HepG2 (cell line): ENCODE measurements at regions not wholly inside any gene's neighbourhood (a gene's known extent, or its start where the extent isn't known, plus 50 kb on each side); places are given as distances from the start of the nearest gene placed in this dataset.

Experiments used
- KLF9 ChIP-seq: IDR thresholded peaks from 2 replicates; pipeline ENCODE4 v1.6.1; 2016; ENCODE audit warnings: low read depth
- MAFF ChIP-seq: IDR thresholded peaks from 2 replicates; pipeline ENCODE4 v1.6.1; 2011; ENCODE audit warnings: low read depth, low read length, improper control_type of control experiment
- RFX1 ChIP-seq: fragments of 450-650 bp; IDR thresholded peaks from 2 replicates; pipeline ENCODE4 v1.6.1; 2017
- RXRA ChIP-seq: sonication (generic); formaldehyde crosslinking; IDR thresholded peaks from 2 replicates; pipeline ENCODE4 v1.5.1; 2020; ENCODE audit warnings: missing genetic modification reagents
- SP1 ChIP-seq, 2 experiments: fragments of 450-650 bp in 1 of 2; sonication (generic) in 1 of 2; formaldehyde crosslinking in 1 of 2; IDR thresholded peaks; 2 replicates each; pipeline versions ENCODE4 v1.4.0 to v1.6.1; 2016 to 2020; ENCODE audit warnings: missing genetic modification reagents in 1 of 2
- SP2 ChIP-seq: sonication (generic); formaldehyde crosslinking; IDR thresholded peaks from 2 replicates; pipeline ENCODE4 v1.5.1; 2020; ENCODE audit warnings: mild to moderate bottlenecking, missing genetic modification reagents
- ZBTB20 ChIP-seq: sonication (generic); formaldehyde crosslinking; IDR thresholded peaks from 2 replicates; pipeline ENCODE4 v1.8.1; 2023; ENCODE audit warnings: missing genetic modification reagents, low read depth, mild to moderate bottlenecking, borderline replicate concordance

DNA sequence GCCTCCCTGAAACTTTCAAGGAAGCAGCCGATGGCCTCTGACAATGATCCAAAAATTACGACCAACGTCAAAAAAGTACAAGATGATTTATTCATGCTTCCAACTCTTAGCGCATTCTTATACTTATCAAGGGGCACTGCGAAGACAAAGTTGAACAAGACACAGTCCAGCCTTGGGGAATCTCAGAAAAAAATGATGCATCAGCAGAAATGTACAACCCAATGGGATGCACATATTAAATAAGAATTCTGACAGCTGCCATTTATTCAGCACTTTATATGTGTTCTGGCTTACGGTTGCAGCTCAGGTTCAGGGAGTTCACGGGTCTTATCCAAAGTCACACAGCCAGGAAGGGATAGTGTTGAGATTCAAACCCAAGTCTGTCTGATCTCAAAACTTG is 96.0 kb upstream of the CPLX2 start:
- TF ChIP-seq SP1 (IDR thresholded peaks at IDR 0.05) (no peak), SP1 (CRISPR knock-in tag; IDR thresholded peaks at IDR 0.05) (no peak), ZBTB20 (CRISPR knock-in tag) (no peak), KLF9 (CRISPR knock-in tag) (no peak), RFX1 (no peak), RXRA (CRISPR knock-in tag) (no peak), SP2 (CRISPR knock-in tag) (no peak), MAFF (peak; percentile 93)
